ENCODE measurements at regions not wholly inside any gene's neighbourhood (a gene's known extent, or its start where the extent isn't known, plus 50 kb on each side); places are given as distances from the start of the nearest gene placed in this dataset.

DNA sequence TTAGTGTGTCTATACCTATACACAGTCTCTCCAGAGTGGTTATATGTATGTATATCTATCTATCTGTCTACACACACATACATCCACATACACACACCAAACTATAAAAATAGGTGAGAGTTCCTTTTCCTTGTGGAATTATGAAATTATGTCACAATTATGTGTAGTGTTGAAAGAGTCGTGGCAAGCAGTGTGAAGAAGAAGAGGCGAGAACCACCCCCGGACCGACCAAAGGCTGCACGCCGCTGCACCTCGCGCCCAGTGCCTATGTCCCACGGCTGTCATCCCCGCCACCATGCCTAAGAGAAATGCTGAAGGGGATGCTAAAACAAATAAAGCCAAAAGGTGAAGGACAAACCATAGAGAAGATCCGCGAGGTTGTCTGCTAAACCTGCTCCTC, 95.0 kb upstream of the RAP2B start:
- Histone ChIP-seq H3K4me3 (ENCODE audit: low read depth, low read length) (no peak overlapping the region), H3K36me3 (ENCODE audit: control insufficient read depth, insufficient read depth, low read length) (no peaks in the 10 kb centered on the region), H3K27me3 (ENCODE audit: control insufficient read depth, insufficient read depth, low read length) (no peaks in the 10 kb centered on the region)
- DNase-seq (ENCODE audit: low read depth) (no peak), FAIRE-seq (no peak)
- no peak for TF ChIP-seq CTCF (IDR thresholded peaks at IDR 0.05; ENCODE audit: insufficient read depth, low read length, severe bottlenecking)

- Histone ChIP-seq H3K27me3 (ENCODE audit: control insufficient read depth, insufficient read depth, low read length) (no peaks in the 10 kb centered on the region), H3K36me3 (ENCODE audit: control insufficient read depth, insufficient read depth, low read length) (no peaks in the 10 kb centered on the region), H3K4me3 (ENCODE audit: low read depth, low read length) (no peak overlapping the region)
- FAIRE-seq (no peak), DNase-seq (ENCODE audit: low read depth) (peak; percentile 70)
- TF ChIP-seq CTCF (IDR thresholded peaks at IDR 0.05; ENCODE audit: insufficient read depth, low read length, severe bottlenecking) = no peak
Measured at GRCh38 chr3:153069598-153070510, 92.2 kb upstream of the RAP2B start.

DNA sequence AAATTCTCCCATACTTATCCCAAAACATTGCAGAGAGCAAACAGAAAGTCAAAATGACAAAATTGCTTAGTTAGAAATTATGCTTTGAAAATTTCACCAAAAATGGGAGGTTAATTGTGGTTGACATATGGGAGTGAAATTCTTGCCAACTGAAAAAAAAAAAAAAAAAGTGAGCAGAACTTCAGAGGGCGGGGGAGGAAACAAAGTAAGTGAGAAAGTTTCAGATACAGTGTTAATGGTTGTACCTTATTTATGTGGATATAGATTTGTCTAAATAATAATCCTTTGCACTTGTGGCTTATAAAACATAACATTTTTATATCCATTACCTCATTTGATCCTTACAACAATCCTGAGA, 91.5 kb upstream of the RAP2B start:
- DNase-seq (ENCODE audit: low read depth) (no peak), FAIRE-seq (no peak)
- Histone ChIP-seq H3K4me3 (ENCODE audit: low read depth, low read length) (no peak overlapping the region), H3K27me3 (ENCODE audit: control insufficient read depth, insufficient read depth, low read length) (no peaks in the 10 kb centered on the region), H3K36me3 (ENCODE audit: control insufficient read depth, insufficient read depth, low read length) (no peaks in the 10 kb centered on the region)
- no peak for TF ChIP-seq CTCF (IDR thresholded peaks at IDR 0.05; ENCODE audit: insufficient read depth, low read length, severe bottlenecking)

GRCh38 chr3:153072382-153072781, 89.6 kb upstream of the RAP2B start:
- FAIRE-seq = no peak
- Histone ChIP-seq H3K36me3 (ENCODE audit: control insufficient read depth, insufficient read depth, low read length) (no peaks in the 10 kb centered on the region), H3K27me3 (ENCODE audit: control insufficient read depth, insufficient read depth, low read length) (no peaks in the 10 kb centered on the region), H3K4me3 (ENCODE audit: low read depth, low read length) (no peak overlapping the region)
- no peak for DNase-seq (ENCODE audit: low read depth)
- no peak for TF ChIP-seq CTCF (IDR thresholded peaks at IDR 0.05; ENCODE audit: insufficient read depth, low read length, severe bottlenecking)

DNA sequence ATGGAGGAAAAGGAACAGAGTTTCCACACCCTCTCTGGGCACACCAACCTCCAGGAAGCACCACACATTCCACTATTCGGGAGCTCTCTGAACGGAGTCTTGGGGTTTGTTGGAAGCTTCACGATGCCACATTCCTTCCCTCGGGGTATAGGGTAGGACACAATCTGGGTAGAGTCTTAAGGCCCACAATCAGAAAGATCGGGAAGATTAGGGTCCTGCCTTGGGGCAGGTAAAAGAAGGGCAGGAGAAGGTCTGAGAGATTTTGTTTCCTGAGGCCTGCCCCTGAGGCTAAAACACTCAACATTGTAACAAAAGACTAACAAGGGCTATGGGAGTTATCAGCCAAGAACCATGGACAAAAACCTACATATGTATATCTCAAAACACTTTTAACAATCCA, 89.2 kb upstream of the RAP2B start:
- FAIRE-seq (no peak), DNase-seq (ENCODE audit: low read depth) (no peak)
- no peak for TF ChIP-seq CTCF (IDR thresholded peaks at IDR 0.05; ENCODE audit: insufficient read depth, low read length, severe bottlenecking)
- H3K4me3 ChIP-seq (ENCODE audit: low read depth, low read length) = no peak overlapping the region
- H3K27me3 ChIP-seq (ENCODE audit: control insufficient read depth, insufficient read depth, low read length) = no peaks in the 10 kb centered on the region
- H3K36me3 ChIP-seq (ENCODE audit: control insufficient read depth, insufficient read depth, low read length) = no peaks in the 10 kb centered on the region

GRCh38 chr3:153073636-153074035, 88.4 kb upstream of the RAP2B start:
- Histone ChIP-seq H3K27me3 (ENCODE audit: control insufficient read depth, insufficient read depth, low read length) (no peaks in the 10 kb centered on the region), H3K4me3 (ENCODE audit: low read depth, low read length) (no peak overlapping the region), H3K36me3 (ENCODE audit: control insufficient read depth, insufficient read depth, low read length) (no peaks in the 10 kb centered on the region)
- TF ChIP-seq CTCF (IDR thresholded peaks at IDR 0.05; ENCODE audit: insufficient read depth, low read length, severe bottlenecking) = no peak
- DNase-seq (ENCODE audit: low read depth) (no peak), FAIRE-seq (no peak)

Data from bronchial epithelial cell (primary cell).